ENCODE measurements at regions not wholly inside any gene's neighbourhood (a gene's known extent, or its start where the extent isn't known, plus 50 kb on each side); places are given as distances from the start of the nearest gene placed in this dataset.

- TF ChIP-seq PKNOX1 (IDR thresholded peaks at IDR 0.05) (no peak), LEF1 (IDR thresholded peaks at IDR 0.05; ENCODE audit: borderline replicate concordance) (no peak), SP1 (IDR thresholded peaks at IDR 0.05) (no peak), NFRKB (IDR thresholded peaks at IDR 0.05) (no peak), FOXA1 (IDR thresholded peaks at IDR 0.05) (no peak), ELF4 (IDR thresholded peaks at IDR 0.05) (no peak), FOXK2 (IDR thresholded peaks at IDR 0.05) (no peak), ZNF384 (IDR thresholded peaks at IDR 0.05) (no peak), ARNT (IDR thresholded peaks at IDR 0.05) (no peak), BHLHE40 (IDR thresholded peaks at IDR 0.05; ENCODE audit: borderline replicate concordance) (no peak), TARDBP (IDR thresholded peaks at IDR 0.05) (no peak), HDGF (IDR thresholded peaks at IDR 0.05; ENCODE audit: borderline replicate concordance) (no peak)
Observed at GRCh38 chr10:125602825-125603224, 80.1 kb downstream of the TEX36 start.
